Keratinocyte (primary cell): ENCODE measurements at regions not wholly inside any gene's neighbourhood (a gene's known extent, or its start where the extent isn't known, plus 50 kb on each side); places are given as distances from the start of the nearest gene placed in this dataset.

Experiments
- EZH2 ChIP-seq: IDR thresholded peaks from one replicate; pipeline ENCODE4 v1.6.1; 2012; ENCODE audit warnings: inconsistent platforms, mild to moderate bottlenecking, low read length, moderate library complexity
- TF ChIP-seq, protein P1 (sequence below), 3 experiments: IDR thresholded peaks in 1 of 3; conservative IDR thresholded peaks in 1 of 3; optimal IDR thresholded peaks in 1 of 3; 2 replicates in 2 of 3; 3 replicates in 1 of 3; pipeline versions ENCODE3 to v1.5.1; 2011; ENCODE audit warnings: low read length in 3 of 3, mild to moderate bottlenecking in 3 of 3, moderate library complexity in 2 of 3, control low read depth in 1 of 3, inconsistent platforms in 1 of 3; ENCODE audit not compliant: insufficient read depth in 2 of 3; ENCODE audit errors: extremely low read depth in 1 of 3

DNA sequence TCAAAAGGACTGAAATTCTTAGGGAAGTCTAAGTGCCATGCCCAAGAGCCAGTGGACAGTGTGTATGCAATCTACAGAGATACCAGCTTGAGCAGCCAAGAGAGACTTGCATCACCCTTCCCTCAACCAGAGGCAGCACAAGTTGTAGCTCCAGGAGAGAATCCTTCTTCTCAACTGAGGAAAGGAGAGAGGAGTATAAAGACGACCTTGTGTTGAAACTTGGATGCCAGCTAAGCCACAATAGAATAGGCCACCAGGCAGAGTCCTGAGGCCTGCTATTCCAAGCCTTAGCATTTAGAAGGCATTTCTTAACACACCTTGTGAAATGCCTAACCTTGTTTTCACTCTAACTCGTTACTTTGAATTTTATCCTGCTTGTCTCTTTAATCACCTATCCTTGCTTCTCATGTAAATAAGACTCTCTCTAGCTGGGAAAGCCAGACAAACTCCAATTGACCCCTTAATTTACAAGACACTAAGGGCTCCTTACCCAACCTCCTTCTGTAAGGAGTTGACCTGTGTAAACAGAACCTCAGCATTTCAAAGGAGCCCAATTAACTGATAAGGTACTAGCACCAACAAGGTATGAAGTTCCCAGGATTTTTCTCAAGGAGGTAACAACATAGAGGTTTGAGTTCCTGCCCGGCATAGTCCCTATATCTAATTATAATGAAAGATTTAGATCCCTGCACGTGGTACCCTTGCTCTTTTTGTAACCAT, 738.8 kb downstream of the AMY1C start:
- TF ChIP-seq, protein P1, sequence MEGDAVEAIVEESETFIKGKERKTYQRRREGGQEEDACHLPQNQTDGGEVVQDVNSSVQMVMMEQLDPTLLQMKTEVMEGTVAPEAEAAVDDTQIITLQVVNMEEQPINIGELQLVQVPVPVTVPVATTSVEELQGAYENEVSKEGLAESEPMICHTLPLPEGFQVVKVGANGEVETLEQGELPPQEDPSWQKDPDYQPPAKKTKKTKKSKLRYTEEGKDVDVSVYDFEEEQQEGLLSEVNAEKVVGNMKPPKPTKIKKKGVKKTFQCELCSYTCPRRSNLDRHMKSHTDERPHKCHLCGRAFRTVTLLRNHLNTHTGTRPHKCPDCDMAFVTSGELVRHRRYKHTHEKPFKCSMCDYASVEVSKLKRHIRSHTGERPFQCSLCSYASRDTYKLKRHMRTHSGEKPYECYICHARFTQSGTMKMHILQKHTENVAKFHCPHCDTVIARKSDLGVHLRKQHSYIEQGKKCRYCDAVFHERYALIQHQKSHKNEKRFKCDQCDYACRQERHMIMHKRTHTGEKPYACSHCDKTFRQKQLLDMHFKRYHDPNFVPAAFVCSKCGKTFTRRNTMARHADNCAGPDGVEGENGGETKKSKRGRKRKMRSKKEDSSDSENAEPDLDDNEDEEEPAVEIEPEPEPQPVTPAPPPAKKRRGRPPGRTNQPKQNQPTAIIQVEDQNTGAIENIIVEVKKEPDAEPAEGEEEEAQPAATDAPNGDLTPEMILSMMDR (optimal IDR thresholded peaks at IDR 0.05 in 1 of 3, IDR thresholded peaks at IDR 0.05 in 1 of 3, conservative IDR thresholded peaks at IDR 0.05 in 1 of 3; ENCODE audit: extremely low read depth in 1 of 3, insufficient read depth in 2 of 3, low read length in 3 of 3) = no peak
- TF ChIP-seq EZH2 = no peak
